ENCODE measurements at regions not wholly inside any gene's neighbourhood (a gene's known extent, or its start where the extent isn't known, plus 50 kb on each side); places are given as distances from the start of the nearest gene placed in this dataset.
A peak's percentile ranks its signal among the peaks of the same experiment; 100 is the strongest.

DNA sequence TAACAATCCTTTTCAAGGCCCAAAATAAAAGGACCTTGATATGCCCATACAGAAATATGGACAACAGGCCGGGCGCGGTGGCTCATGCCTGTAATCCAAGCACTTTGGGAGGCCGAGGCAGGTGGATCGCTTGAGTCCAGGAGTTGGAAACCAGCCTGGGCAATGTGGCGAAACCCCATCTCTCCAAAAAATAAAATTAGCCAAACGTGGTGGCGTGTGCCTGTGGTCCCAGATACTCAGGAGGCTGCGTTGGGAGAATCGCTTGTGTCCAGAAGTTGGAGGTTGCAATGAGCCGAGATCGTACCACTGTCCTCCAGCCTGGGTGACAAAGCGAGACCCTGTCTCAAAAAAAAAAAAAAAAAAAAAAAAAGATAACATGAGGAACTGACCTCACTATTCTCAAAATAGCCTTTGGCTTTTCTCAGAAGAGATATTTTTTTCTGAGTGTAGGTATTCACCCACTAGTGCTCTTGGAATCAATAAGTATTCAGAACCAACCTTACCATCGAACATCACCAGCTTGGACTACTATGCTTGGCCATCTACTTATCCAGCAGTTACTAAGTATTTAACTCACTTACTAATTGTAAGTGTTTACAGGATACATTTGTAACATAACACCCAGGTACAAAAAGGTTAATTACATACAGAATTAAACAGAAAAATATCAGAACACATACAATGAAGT, 99.2 kb downstream of the OR2B2 start:
- Mint-ChIP-seq H3K4me3 (peak overlapping the region; percentile 81), H3K9me3 (peaks cover 4% of the 10 kb centered on the region; the same call in 1 of the 3 replicates), H3K27ac (peak overlapping the region; percentile 99), H3K36me3 (ENCODE audit: low read depth) (peaks cover 6% of the 10 kb centered on the region; the same call in 2 of the 3 replicates), H3K4me1 (peaks cover 35% of the 10 kb centered on the region), H3K27me3 (ENCODE audit: insufficient read depth, low read depth, poor library complexity) (peaks cover 68% of the 10 kb centered on the region)
- no peaks in the 10 kb centered on the region; the same call in 1 of the 2 replicates for H3K4me1 ChIP-seq (ENCODE audit: insufficient read depth)
- TF ChIP-seq EZH2 (IDR thresholded peaks at IDR 0.05; ENCODE audit: low read depth, unreplicated experiment) (no peak), STAT1 (IDR thresholded peaks at IDR 0.05; ENCODE audit: unreplicated experiment) (no peak), CREB1 (CRISPR knock-in tag; IDR thresholded peaks at IDR 0.05; ENCODE audit: low read depth) (no peak), EZH2phosphoT487 (IDR thresholded peaks at IDR 0.05; ENCODE audit: unreplicated experiment) (no peak), NANOG (IDR thresholded peaks at IDR 0.05; ENCODE audit: borderline replicate concordance) (no peak), JUNB (IDR thresholded peaks at IDR 0.05; ENCODE audit: unreplicated experiment) (no peak), ZNF331 (CRISPR knock-in tag; IDR thresholded peaks at IDR 0.05; ENCODE audit: low read depth) (no peak), POLR2AphosphoS5 (IDR thresholded peaks at IDR 0.05; ENCODE audit: low read depth) (no peak), ZNF114 (CRISPR knock-in tag; IDR thresholded peaks at IDR 0.05) (no peak)
- TF ChIP-seq, protein P1, sequence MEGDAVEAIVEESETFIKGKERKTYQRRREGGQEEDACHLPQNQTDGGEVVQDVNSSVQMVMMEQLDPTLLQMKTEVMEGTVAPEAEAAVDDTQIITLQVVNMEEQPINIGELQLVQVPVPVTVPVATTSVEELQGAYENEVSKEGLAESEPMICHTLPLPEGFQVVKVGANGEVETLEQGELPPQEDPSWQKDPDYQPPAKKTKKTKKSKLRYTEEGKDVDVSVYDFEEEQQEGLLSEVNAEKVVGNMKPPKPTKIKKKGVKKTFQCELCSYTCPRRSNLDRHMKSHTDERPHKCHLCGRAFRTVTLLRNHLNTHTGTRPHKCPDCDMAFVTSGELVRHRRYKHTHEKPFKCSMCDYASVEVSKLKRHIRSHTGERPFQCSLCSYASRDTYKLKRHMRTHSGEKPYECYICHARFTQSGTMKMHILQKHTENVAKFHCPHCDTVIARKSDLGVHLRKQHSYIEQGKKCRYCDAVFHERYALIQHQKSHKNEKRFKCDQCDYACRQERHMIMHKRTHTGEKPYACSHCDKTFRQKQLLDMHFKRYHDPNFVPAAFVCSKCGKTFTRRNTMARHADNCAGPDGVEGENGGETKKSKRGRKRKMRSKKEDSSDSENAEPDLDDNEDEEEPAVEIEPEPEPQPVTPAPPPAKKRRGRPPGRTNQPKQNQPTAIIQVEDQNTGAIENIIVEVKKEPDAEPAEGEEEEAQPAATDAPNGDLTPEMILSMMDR (conservative IDR thresholded peaks at IDR 0.05; ENCODE audit: low read depth in 2 of 2) = no peak
- TF ChIP-seq, protein P2, sequence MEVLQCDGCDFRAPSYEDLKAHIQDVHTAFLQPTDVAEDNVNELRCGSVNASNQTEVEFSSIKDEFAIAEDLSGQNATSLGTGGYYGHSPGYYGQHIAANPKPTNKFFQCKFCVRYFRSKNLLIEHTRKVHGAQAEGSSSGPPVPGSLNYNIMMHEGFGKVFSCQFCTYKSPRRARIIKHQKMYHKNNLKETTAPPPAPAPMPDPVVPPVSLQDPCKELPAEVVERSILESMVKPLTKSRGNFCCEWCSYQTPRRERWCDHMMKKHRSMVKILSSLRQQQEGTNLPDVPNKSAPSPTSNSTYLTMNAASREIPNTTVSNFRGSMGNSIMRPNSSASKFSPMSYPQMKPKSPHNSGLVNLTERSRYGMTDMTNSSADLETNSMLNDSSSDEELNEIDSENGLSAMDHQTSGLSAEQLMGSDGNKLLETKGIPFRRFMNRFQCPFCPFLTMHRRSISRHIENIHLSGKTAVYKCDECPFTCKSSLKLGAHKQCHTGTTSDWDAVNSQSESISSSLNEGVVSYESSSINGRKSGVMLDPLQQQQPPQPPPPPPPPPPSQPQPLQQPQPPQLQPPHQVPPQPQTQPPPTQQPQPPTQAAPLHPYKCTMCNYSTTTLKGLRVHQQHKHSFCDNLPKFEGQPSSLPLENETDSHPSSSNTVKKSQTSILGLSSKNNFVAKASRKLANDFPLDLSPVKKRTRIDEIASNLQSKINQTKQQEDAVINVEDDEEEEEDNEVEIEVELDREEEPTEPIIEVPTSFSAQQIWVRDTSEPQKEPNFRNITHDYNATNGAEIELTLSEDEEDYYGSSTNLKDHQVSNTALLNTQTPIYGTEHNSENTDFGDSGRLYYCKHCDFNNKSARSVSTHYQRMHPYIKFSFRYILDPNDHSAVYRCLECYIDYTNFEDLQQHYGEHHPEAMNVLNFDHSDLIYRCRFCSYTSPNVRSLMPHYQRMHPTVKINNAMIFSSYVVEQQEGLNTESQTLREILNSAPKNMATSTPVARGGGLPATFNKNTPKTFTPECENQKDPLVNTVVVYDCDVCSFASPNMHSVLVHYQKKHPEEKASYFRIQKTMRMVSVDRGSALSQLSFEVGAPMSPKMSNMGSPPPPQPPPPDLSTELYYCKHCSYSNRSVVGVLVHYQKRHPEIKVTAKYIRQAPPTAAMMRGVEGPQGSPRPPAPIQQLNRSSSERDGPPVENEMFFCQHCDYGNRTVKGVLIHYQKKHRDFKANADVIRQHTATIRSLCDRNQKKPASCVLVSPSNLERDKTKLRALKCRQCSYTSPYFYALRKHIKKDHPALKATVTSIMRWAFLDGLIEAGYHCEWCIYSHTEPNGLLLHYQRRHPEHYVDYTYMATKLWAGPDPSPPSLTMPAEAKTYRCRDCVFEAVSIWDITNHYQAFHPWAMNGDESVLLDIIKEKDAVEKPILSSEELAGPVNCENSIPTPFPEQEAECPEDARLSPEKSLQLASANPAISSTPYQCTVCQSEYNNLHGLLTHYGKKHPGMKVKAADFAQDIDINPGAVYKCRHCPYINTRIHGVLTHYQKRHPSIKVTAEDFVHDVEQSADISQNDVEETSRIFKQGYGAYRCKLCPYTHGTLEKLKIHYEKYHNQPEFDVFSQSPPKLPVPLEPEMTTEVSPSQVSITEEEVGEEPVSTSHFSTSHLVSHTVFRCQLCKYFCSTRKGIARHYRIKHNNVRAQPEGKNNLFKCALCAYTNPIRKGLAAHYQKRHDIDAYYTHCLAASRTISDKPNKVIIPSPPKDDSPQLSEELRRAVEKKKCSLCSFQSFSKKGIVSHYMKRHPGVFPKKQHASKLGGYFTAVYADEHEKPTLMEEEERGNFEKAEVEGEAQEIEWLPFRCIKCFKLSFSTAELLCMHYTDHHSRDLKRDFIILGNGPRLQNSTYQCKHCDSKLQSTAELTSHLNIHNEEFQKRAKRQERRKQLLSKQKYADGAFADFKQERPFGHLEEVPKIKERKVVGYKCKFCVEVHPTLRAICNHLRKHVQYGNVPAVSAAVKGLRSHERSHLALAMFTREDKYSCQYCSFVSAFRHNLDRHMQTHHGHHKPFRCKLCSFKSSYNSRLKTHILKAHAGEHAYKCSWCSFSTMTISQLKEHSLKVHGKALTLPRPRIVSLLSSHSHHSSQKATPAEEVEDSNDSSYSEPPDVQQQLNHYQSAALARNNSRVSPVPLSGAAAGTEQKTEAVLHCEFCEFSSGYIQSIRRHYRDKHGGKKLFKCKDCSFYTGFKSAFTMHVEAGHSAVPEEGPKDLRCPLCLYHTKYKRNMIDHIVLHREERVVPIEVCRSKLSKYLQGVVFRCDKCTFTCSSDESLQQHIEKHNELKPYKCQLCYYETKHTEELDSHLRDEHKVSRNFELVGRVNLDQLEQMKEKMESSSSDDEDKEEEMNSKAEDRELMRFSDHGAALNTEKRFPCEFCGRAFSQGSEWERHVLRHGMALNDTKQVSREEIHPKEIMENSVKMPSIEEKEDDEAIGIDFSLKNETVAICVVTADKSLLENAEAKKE (CRISPR knock-in tag; IDR thresholded peaks at IDR 0.05) = no peak
- TF ChIP-seq, protein P3, sequence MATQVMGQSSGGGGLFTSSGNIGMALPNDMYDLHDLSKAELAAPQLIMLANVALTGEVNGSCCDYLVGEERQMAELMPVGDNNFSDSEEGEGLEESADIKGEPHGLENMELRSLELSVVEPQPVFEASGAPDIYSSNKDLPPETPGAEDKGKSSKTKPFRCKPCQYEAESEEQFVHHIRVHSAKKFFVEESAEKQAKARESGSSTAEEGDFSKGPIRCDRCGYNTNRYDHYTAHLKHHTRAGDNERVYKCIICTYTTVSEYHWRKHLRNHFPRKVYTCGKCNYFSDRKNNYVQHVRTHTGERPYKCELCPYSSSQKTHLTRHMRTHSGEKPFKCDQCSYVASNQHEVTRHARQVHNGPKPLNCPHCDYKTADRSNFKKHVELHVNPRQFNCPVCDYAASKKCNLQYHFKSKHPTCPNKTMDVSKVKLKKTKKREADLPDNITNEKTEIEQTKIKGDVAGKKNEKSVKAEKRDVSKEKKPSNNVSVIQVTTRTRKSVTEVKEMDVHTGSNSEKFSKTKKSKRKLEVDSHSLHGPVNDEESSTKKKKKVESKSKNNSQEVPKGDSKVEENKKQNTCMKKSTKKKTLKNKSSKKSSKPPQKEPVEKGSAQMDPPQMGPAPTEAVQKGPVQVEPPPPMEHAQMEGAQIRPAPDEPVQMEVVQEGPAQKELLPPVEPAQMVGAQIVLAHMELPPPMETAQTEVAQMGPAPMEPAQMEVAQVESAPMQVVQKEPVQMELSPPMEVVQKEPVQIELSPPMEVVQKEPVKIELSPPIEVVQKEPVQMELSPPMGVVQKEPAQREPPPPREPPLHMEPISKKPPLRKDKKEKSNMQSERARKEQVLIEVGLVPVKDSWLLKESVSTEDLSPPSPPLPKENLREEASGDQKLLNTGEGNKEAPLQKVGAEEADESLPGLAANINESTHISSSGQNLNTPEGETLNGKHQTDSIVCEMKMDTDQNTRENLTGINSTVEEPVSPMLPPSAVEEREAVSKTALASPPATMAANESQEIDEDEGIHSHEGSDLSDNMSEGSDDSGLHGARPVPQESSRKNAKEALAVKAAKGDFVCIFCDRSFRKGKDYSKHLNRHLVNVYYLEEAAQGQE (IDR thresholded peaks at IDR 0.05; ENCODE audit: unreplicated experiment) = no peak
- TF ChIP-seq, protein P4, sequence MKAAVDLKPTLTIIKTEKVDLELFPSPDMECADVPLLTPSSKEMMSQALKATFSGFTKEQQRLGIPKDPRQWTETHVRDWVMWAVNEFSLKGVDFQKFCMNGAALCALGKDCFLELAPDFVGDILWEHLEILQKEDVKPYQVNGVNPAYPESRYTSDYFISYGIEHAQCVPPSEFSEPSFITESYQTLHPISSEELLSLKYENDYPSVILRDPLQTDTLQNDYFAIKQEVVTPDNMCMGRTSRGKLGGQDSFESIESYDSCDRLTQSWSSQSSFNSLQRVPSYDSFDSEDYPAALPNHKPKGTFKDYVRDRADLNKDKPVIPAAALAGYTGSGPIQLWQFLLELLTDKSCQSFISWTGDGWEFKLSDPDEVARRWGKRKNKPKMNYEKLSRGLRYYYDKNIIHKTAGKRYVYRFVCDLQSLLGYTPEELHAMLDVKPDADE (IDR thresholded peaks at IDR 0.05) = no peak
- no peaks in the 10 kb centered on the region for H3K27me3 ChIP-seq (ENCODE audit: insufficient read depth)
- H2AFZ ChIP-seq = no peak overlapping the region
- peaks cover 5% of the 10 kb centered on the region; the same call in 1 of the 2 replicates for H3F3A ChIP-seq (replicated peaks; ENCODE audit: low read depth)
- H3K27ac ChIP-seq (ENCODE audit: low read depth) = peak overlapping the region; percentile 97
- no peaks in the 10 kb centered on the region for H3K36me3 ChIP-seq (ENCODE audit: insufficient read depth)
- DNase-seq (ENCODE audit: low spot score) (peak; percentile 16), ATAC-seq (no peak)
- no peaks in the 10 kb centered on the region for H3K9me2 ChIP-seq (ENCODE audit: insufficient read depth)
- H3K79me2 ChIP-seq (replicated peaks; ENCODE audit: insufficient read depth) = peaks cover 8% of the 10 kb centered on the region; the same call in 1 of the 2 replicates
- H3K4me2 ChIP-seq = peak overlapping the region; percentile 71
- peak overlapping the region; percentile 57 for H3K4me3 ChIP-seq
- H4K20me1 ChIP-seq (replicated peaks; ENCODE audit: insufficient read depth) = no peaks in the 10 kb centered on the region
